Thyroid gland (tissue), 4 donors: ENCODE measurements at regions not wholly inside any gene's neighbourhood (a gene's known extent, or its start where the extent isn't known, plus 50 kb on each side); places are given as distances from the start of the nearest gene placed in this dataset.

Source experiments
- DNase-seq, 2 donors: peaks; one replicate each; pipeline ENCODE4 v3.0.0-alpha.2; 2019
- H3K27ac ChIP-seq, 3 donors: fragments of 200-600 bp; sonication (generic); 1 replicate in 2 of 3; 2 replicates in 1 of 3; pipeline ENCODE4 v1.5.1; 2016 to 2019; ENCODE audit warnings: mild to moderate bottlenecking in 1 of 3, moderate library complexity in 1 of 3
- H3K27me3 ChIP-seq: fragments of 200-600 bp; sonication (generic); one replicate; pipeline ENCODE4 v1.5.1; 2019
- H3K36me3 ChIP-seq, 2 donors: fragments of 200-600 bp; sonication (generic); one replicate each; pipeline ENCODE4 v1.5.1; 2016 to 2019
- H3K4me1 ChIP-seq, 2 donors: fragments of 200-600 bp; sonication (generic); one replicate each; pipeline ENCODE4 v1.5.1; 2017 to 2019
- H3K4me3 ChIP-seq, 3 donors: fragments of 200-600 bp; sonication (generic); replicated peaks in 1 of 3; 1 replicate in 2 of 3; 2 replicates in 1 of 3; pipeline ENCODE4 v1.5.1; 2016; ENCODE audit warnings: mild to moderate bottlenecking in 1 of 3
- H3K9me3 ChIP-seq: fragments of 200-600 bp; sonication (generic); one replicate; pipeline ENCODE4 v1.5.1; 2017
- POLR2A ChIP-seq, 2 donors: fragments of 450-650 bp; IDR thresholded peaks; one replicate each; pipeline ENCODE4 v1.6.1; 2017; ENCODE audit warnings: antibody characterized with exemption in 2 of 2, mild to moderate bottlenecking in 2 of 2, moderate library complexity in 1 of 2
- WGBS, 2 donors: methylation state at CpG; one replicate each; pipeline ENCODE4 v1.1.5; 2017; 5-methylcytosine and 5-hydroxymethylcytosine counted together
- intact Hi-C: fragments of 100-400 bp; cut with DNase I; formaldehyde crosslinking; loops from one replicate; pipeline ENCODE4 v1.15.1; 2023
- TF ChIP-seq, protein P1 (sequence below), 6 experiments: fragments of 200-600 bp in 3 of 6; fragments of 450-650 bp in 3 of 6; sonication (generic) in 3 of 6; IDR thresholded peaks; one replicate each; pipeline ENCODE4 v1.5.1; 2016 to 2019; ENCODE audit warnings: antibody characterized with exemption in 6 of 6, mild to moderate bottlenecking in 2 of 6, inconsistent platforms in 1 of 6, moderate library complexity in 1 of 6

DNA sequence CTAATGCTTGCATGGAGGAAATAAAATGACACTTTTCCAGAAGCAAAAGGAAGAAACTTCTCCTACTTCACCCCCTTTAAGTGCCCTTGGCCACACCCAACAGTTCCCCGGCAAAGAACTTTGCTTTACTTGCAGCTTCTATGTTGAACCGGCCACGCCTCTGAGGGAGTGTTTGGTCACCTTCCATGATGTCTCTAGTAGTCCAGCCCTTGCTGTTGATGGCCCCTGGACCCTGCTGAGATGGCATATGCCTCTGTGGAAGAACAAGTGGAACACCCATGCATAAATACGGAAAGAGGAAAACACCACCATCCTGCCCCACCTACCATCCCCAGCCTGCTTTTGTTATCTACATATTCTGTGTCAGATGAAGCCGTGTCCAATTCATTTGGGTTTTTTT lies 218.3 kb upstream of the POU3F3 start:
- TF ChIP-seq POLR2A (IDR thresholded peaks at IDR 0.05): no peak
- TF ChIP-seq, protein P1, sequence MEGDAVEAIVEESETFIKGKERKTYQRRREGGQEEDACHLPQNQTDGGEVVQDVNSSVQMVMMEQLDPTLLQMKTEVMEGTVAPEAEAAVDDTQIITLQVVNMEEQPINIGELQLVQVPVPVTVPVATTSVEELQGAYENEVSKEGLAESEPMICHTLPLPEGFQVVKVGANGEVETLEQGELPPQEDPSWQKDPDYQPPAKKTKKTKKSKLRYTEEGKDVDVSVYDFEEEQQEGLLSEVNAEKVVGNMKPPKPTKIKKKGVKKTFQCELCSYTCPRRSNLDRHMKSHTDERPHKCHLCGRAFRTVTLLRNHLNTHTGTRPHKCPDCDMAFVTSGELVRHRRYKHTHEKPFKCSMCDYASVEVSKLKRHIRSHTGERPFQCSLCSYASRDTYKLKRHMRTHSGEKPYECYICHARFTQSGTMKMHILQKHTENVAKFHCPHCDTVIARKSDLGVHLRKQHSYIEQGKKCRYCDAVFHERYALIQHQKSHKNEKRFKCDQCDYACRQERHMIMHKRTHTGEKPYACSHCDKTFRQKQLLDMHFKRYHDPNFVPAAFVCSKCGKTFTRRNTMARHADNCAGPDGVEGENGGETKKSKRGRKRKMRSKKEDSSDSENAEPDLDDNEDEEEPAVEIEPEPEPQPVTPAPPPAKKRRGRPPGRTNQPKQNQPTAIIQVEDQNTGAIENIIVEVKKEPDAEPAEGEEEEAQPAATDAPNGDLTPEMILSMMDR (IDR thresholded peaks at IDR 0.05): no peak
- intact Hi-C loops: no loop called here
- Histone ChIP-seq H3K27me3 (no peaks in the 10 kb centered on the region), H3K9me3 (no peaks in the 10 kb centered on the region), H3K4me1 (no peaks in the 10 kb centered on the region), H3K36me3 (no peaks in the 10 kb centered on the region), H3K27ac (no peak overlapping the region), H3K4me3 (no peak overlapping the region)
- DNase-seq: no peak
- WGBS, 2 donors: 84 to 86% methylated on average over 5 of the region's 5 CpGs

DNA sequence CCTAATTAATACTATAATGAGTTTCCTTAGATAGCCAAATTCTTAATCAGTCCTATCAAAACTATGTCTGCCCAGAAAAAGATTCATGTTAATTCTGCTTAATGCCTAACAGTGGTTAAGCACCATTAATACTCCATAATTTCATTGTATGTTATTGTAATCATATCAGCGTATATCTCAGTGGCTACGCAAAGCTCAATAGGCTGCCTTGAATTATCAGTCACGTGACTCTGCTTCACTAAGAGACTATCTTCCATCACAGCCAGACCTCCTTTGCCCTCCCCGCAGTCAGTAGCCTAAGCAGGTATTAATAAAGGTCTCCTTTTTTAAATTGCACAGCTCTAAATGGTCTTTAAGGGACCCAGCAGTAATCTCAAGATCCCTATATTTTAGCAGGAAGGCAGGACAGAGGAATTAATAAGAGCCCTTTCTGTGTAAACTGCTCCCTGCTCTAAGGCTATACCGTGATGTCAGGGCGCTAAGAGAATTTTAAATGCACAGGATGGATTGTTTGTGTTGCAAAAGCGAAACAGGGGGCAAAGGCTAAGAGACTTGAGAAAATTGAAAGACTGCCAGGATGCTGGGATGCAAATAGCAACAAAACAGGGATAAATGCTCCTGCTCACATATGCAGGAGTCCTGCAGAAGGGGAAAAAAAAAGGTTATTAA lies 215.6 kb upstream of the POU3F3 start:
- Histone ChIP-seq H3K4me1 (no peaks in the 10 kb centered on the region), H3K27ac (no peak overlapping the region), H3K36me3 (no peaks in the 10 kb centered on the region), H3K4me3 (no peak overlapping the region), H3K9me3 (no peaks in the 10 kb centered on the region), H3K27me3 (no peaks in the 10 kb centered on the region)
- no peak for DNase-seq
- intact Hi-C loops: no loop called here
- 68 to 72% methylated on average over 7 of the region's 7 CpGs for WGBS, 2 donors
- no peak for TF ChIP-seq POLR2A (IDR thresholded peaks at IDR 0.05)
- TF ChIP-seq, protein P1 (IDR thresholded peaks at IDR 0.05): no peak

DNA sequence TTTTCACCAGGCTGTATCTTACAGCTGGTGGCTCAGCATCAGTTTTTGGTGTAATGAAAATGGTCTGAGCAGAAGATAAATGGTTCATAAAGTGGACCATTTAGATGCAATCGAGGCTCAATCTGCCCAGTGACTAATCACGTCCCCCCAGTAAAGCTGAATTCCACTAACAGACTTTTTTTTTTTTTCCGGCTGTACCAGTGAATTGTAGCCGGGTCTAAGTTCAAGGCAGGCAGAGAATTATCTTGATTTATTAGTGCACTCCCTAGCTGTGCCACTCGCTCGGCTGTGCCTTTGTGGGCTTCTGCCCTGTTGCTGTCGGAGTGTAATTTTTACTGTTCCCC lies 215.1 kb upstream of the POU3F3 start:
- Histone ChIP-seq H3K36me3 (no peaks in the 10 kb centered on the region), H3K9me3 (no peaks in the 10 kb centered on the region), H3K4me3 (no peak overlapping the region), H3K4me1 (no peaks in the 10 kb centered on the region), H3K27ac (no peak overlapping the region), H3K27me3 (no peaks in the 10 kb centered on the region)
- intact Hi-C loops: no loop called here
- no peak for DNase-seq
- 79 to 86% methylated on average over 7 of the region's 7 CpGs for WGBS, 2 donors
- TF ChIP-seq, protein P1 (IDR thresholded peaks at IDR 0.05): no peak
- no peak for TF ChIP-seq POLR2A (IDR thresholded peaks at IDR 0.05)

DNA sequence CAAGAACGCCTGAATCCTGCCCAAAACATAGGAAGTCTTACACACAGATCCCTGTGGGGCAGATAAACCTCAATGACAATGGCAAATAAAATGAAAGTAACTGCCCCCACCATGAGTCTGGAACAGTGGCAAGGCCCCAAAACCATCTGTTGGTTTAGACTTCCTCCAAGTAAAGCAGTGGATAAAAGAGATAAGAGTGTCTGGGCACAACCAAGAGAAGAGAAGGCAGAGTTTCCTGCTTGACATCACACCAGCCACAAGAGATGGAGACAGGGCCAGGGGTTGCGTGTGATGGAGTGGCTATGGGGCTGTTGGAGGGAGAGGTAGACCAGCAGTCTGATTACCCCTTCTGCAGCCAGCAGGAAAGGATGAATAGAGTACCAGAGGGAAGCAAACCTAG lies 212.1 kb upstream of the POU3F3 start:
- Histone ChIP-seq H3K27me3 (no peaks in the 10 kb centered on the region), H3K27ac (no peak overlapping the region), H3K36me3 (no peaks in the 10 kb centered on the region), H3K9me3 (no peaks in the 10 kb centered on the region), H3K4me3 (no peak overlapping the region), H3K4me1 (no peaks in the 10 kb centered on the region)
- TF ChIP-seq, protein P1 (IDR thresholded peaks at IDR 0.05): no peak
- no peak for DNase-seq
- intact Hi-C loops: no loop called here
- 82 to 85% methylated on average over 2 of the region's 2 CpGs for WGBS, 2 donors

DNA sequence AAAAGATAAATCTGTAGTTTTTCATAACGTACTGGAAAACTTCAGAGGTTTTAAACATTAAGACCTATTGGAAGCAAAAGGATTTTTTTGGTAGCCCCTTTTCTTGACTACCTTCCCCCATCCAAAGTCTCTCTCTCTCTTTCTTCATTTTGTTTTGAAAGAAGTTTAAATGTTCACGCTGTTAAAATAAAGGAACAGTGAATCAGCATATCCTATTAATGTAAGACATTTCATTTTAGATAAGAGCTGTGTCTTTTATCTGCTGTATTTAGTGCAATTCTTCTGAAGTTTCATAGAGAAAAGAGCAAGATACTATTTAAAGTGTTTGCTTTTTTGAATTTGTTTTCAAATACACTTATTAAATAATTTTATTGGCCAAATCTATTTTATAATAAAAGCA lies 205.5 kb upstream of the POU3F3 start:
- intact Hi-C loops: no loop called here
- 76 to 77% methylated on average over 2 of the region's 2 CpGs for WGBS, 2 donors
- TF ChIP-seq, protein P1 (IDR thresholded peaks at IDR 0.05): no peak
- TF ChIP-seq POLR2A (IDR thresholded peaks at IDR 0.05): no peak
- no peaks in the 10 kb centered on the region for H3K9me3 ChIP-seq
- DNase-seq: no peak
- no peaks in the 10 kb centered on the region for H3K27me3 ChIP-seq
- no peak overlapping the region for H3K27ac ChIP-seq
- H3K4me1 ChIP-seq: no peaks in the 10 kb centered on the region
- no peak overlapping the region for H3K4me3 ChIP-seq
- H3K36me3 ChIP-seq: no peaks in the 10 kb centered on the region
